ENCODE measurements at regions not wholly inside any gene's neighbourhood (a gene's known extent, or its start where the extent isn't known, plus 50 kb on each side); places are given as distances from the start of the nearest gene placed in this dataset.

DNA sequence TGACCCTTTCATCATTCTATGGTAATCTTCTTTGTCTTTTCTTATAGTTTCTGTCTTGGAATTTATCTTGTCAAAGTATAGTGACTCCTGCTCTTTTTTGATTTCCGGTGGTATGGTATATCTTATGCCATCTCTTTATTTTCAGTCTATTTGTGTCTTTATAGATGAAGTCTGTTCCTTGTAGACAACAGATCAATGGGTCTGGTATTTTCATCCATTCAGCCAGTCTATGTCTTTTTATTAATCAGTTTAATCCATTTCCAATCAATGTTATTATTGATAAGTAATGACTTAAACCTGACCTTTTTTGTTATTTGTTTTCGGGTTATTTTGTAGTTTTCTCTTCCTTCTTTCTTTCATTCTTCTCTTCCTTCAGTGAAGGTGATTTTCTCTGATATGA, 495.9 kb upstream of the PCDH9 start:
- H3K4me3 ChIP-seq (ENCODE audit: low read depth, low read length) = no peak overlapping the region
- TF ChIP-seq, protein P1, sequence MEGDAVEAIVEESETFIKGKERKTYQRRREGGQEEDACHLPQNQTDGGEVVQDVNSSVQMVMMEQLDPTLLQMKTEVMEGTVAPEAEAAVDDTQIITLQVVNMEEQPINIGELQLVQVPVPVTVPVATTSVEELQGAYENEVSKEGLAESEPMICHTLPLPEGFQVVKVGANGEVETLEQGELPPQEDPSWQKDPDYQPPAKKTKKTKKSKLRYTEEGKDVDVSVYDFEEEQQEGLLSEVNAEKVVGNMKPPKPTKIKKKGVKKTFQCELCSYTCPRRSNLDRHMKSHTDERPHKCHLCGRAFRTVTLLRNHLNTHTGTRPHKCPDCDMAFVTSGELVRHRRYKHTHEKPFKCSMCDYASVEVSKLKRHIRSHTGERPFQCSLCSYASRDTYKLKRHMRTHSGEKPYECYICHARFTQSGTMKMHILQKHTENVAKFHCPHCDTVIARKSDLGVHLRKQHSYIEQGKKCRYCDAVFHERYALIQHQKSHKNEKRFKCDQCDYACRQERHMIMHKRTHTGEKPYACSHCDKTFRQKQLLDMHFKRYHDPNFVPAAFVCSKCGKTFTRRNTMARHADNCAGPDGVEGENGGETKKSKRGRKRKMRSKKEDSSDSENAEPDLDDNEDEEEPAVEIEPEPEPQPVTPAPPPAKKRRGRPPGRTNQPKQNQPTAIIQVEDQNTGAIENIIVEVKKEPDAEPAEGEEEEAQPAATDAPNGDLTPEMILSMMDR (IDR thresholded peaks at IDR 0.05; ENCODE audit: low read depth, low read length, missing control alignments) = no peak
- DNase-seq (ENCODE audit: low read depth) = no peak

DNA sequence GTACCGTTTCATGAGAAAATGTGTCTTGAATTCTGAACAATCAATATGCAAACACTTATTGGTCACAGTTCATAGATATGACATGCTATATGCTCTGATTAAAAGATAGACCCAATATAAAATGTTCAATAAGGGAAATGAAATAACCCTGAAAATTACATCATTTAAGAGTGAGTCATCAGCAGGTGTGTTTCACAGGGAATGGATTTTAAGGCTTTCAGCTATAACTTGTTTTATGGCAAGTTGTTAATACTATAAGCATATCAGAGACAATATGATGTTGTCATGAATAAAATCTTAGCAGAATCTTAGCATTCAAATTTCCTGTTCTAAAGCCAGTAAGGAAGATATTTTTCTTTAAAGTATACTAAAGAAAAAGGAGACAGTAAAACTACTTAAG, 483.4 kb upstream of the PCDH9 start:
- H3K4me3 ChIP-seq (ENCODE audit: low read depth, low read length) = no peak overlapping the region
- TF ChIP-seq, protein P1 (IDR thresholded peaks at IDR 0.05; ENCODE audit: low read depth, low read length, missing control alignments) = no peak
- no peak for DNase-seq (ENCODE audit: low read depth)

DNA sequence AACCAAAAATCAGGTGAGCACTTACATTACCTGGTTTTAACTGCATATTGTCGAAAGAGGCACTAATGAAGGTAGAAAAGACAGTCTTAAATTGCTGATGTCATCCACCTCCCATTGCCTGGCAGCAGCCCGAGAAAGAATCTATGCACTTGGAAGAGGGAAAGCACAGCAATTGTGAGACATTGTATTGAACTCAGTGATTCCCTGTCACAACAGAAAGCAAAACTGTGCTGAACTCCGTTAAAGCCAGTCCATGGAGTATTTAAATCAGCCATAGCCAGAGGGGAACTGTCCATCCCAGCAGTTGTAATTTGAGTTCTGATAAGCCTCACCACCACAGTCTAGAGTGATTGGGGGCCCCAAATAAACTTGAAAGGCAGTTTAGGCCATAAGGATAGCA, 466.6 kb upstream of the PCDH9 start:
- no peak overlapping the region for H3K4me3 ChIP-seq (ENCODE audit: low read depth, low read length)
- DNase-seq (ENCODE audit: low read depth) = no peak
- TF ChIP-seq, protein P1 (IDR thresholded peaks at IDR 0.05; ENCODE audit: low read depth, low read length, missing control alignments) = no peak

DNA sequence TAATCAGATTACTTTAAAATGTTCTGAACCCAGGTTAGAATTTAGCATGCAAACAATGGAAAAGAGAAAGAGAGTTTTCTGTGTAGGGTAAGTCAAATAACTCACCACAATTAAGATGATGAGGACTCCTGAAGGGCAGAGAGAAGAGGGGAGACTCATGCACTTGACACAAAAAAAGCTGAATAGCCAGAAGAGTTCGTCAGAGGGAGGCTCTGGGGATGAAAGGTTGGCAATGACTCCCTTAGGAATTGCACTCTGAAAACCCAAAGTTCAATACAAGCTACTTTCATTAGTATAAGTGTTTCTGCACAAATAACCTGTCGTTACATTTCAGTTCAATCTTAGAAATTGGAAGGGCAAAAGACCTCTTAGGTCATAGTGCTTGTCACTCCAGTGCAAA, 434.4 kb upstream of the PCDH9 start:
- no peak overlapping the region for H3K4me3 ChIP-seq (ENCODE audit: low read depth, low read length)
- DNase-seq (ENCODE audit: low read depth) = no peak
- TF ChIP-seq, protein P1 (IDR thresholded peaks at IDR 0.05; ENCODE audit: low read depth, low read length, missing control alignments) = no peak

DNA sequence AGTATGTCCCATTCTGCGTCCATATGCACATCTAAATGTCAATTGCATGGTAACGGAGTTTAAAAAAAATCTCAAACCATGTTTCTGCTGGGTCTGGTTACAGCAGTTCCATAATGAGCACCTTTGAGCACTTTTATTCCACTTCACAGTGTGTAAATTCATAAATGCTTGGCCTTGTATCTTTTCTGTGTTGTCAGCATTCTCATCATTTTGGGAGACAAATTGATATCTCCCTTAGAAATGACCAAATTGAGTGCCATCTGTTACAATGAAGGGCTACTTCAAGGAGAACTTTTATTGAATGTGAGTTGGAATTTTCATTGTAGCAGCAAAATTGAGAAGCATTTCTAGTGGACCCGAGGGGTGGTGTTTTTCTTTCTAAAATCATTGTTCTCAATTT, 432.9 kb upstream of the PCDH9 start:
- H3K4me3 ChIP-seq (ENCODE audit: low read depth, low read length) = no peak overlapping the region
- no peak for DNase-seq (ENCODE audit: low read depth)
- TF ChIP-seq, protein P1 (IDR thresholded peaks at IDR 0.05; ENCODE audit: low read depth, low read length, missing control alignments) = no peak

DNA sequence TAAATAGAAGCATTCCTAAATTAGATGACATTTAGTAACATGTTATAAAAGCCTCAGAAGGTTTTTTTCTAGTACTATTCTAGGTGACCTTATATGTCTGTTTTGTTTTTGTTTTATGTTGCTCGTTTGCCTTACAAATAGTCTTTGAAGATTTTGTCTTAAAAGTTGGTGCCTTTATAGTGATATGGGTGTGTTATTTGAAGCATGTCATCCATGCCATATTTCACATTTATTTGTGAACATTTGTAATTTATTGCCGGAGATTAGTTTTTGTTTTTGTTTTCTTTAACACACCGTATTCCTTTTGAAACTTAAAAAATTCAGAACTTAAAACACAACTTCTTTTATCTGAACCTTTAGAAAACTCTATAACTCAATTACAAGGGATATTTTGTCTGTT, 422.8 kb upstream of the PCDH9 start:
- DNase-seq (ENCODE audit: low read depth) = no peak
- H3K4me3 ChIP-seq (ENCODE audit: low read depth, low read length) = no peak overlapping the region
- TF ChIP-seq, protein P1 (IDR thresholded peaks at IDR 0.05; ENCODE audit: low read depth, low read length, missing control alignments) = no peak

DNA sequence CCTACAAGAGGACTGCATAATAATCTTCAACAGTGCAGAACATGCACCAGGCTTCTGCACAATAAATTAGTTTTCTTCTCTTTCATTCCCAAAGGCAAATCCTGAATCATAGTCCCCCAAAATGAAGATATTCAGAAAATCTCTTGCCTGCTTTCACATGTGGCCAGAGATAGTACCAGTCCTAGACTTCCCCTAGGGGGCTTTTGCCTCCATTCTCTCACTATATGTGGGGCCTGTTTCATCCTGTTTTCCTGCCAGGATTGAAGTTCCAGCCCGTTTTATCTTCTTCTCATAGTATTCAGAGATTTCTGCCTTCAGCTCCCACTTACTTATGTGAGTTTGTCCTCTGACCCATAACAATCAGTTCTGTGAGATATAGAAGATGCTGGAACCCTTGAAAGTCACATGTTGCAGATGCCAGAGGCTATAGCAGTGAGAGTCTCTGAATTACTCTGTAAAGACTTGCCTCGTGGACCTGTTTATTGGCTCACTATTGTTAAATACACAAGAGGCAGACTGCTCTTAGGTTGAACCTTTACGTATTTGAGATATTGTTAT, 421.9 kb upstream of the PCDH9 start:
- H3K4me3 ChIP-seq (ENCODE audit: low read depth, low read length) = no peak overlapping the region

More for the DNA sequence above, 421.9 kb upstream of the PCDH9 start:
- TF ChIP-seq, protein P1 (IDR thresholded peaks at IDR 0.05; ENCODE audit: low read depth, low read length, missing control alignments) = no peak
- DNase-seq (ENCODE audit: low read depth) = no peak

All from GM12864 (cell line).